Upper lobe of left lung (tissue), 6 donors: ENCODE measurements at regions not wholly inside any gene's neighbourhood (a gene's known extent, or its start where the extent isn't known, plus 50 kb on each side); places are given as distances from the start of the nearest gene placed in this dataset.
A peak's percentile ranks its signal among the peaks of the same experiment; 100 is the strongest.

Experiments used
- ATAC-seq, 2 donors: fragments of 200-7000 bp; cut with Tn5 transposase; one replicate each; pipeline ENCODE4 v1.9.1; 2022; ENCODE audit warnings: mild to moderate bottlenecking in 2 of 2, moderate library complexity in 2 of 2; ENCODE audit not compliant: low FRiP score in 2 of 2
- DNase-seq, 2 donors: peaks; one replicate each; pipeline ENCODE4 v3.0.0-alpha.2; 2019 to 2020
- H3K27ac ChIP-seq, 4 donors: fragments of 200-600 bp; sonication (generic); one replicate each; pipeline ENCODE4 v1.5.1; 2016 to 2019
- H3K27me3 ChIP-seq, 4 donors: fragments of 200-600 bp; sonication (generic); one replicate each; pipeline ENCODE4 v1.5.1; 2017 to 2019
- H3K36me3 ChIP-seq, 4 donors: fragments of 200-600 bp; sonication (generic); one replicate each; pipeline ENCODE4 v1.5.1; 2016 to 2019
- H3K4me1 ChIP-seq, 4 donors: fragments of 200-600 bp; sonication (generic); one replicate each; pipeline ENCODE4 v1.5.1; 2018 to 2019
- H3K4me3 ChIP-seq, 4 donors: fragments of 200-600 bp; sonication (generic); one replicate each; pipeline ENCODE4 v1.5.1; 2017 to 2019; ENCODE audit warnings: mild to moderate bottlenecking in 2 of 4, moderate library complexity in 1 of 4
- H3K9me3 ChIP-seq, 4 donors: fragments of 200-600 bp; sonication (generic); one replicate each; pipeline ENCODE4 v1.5.1; 2018 to 2019
- EP300 ChIP-seq, 4 donors: sonication (generic); formaldehyde crosslinking; IDR thresholded peaks; one replicate each; pipeline ENCODE4 v1.5.1; 2017; ENCODE audit warnings: antibody characterized with exemption in 4 of 4, control low read depth in 2 of 4
- POLR2A ChIP-seq, 4 donors: fragments of 450-650 bp; IDR thresholded peaks; one replicate each; pipeline ENCODE4 v1.5.1; 2016 to 2017; ENCODE audit warnings: antibody characterized with exemption in 4 of 4, mild to moderate bottlenecking in 2 of 4
- POLR2AphosphoS5 ChIP-seq, 2 donors: sonication (generic); formaldehyde crosslinking; IDR thresholded peaks; one replicate each; pipeline ENCODE4 v1.5.1; 2017; ENCODE audit warnings: antibody characterized with exemption in 2 of 2
- WGBS, 2 donors: methylation state at CpG; one replicate each; pipeline ENCODE4 v1.1.5; 2017 to 2018; 5-methylcytosine and 5-hydroxymethylcytosine counted together
- TF ChIP-seq, protein P1 (sequence below), 6 experiments: fragments of 450-650 bp in 4 of 6; fragments of 200-600 bp in 2 of 6; sonication (generic) in 2 of 6; IDR thresholded peaks; one replicate each; pipeline ENCODE4 v1.5.1; 2016 to 2019; ENCODE audit warnings: antibody characterized with exemption in 6 of 6
- donor health status: DM: no; HTN: no; CAD: no; lungs with moderate emphysema.
- donor health status: DM: no; HTN: yes; CAD: no; lungs with severe emphysema.

- Histone ChIP-seq H3K4me3 (no peak overlapping the region), H3K27me3 (no peaks in the 10 kb centered on the region), H3K4me1 (peaks cover 0 to 15% (median 3%) of the 10 kb centered on the region in 4 donors), H3K27ac (peak overlapping the region in 3 of 4 donors; percentile 17 to 26 (median 22)), H3K36me3 (no peaks in the 10 kb centered on the region), H3K9me3 (peaks cover 0 to 7% (median 0%) of the 10 kb centered on the region in 4 donors)
- ATAC-seq (peak in 1 of 2 donors; percentile 32), DNase-seq (no peak)
- TF ChIP-seq, protein P1, sequence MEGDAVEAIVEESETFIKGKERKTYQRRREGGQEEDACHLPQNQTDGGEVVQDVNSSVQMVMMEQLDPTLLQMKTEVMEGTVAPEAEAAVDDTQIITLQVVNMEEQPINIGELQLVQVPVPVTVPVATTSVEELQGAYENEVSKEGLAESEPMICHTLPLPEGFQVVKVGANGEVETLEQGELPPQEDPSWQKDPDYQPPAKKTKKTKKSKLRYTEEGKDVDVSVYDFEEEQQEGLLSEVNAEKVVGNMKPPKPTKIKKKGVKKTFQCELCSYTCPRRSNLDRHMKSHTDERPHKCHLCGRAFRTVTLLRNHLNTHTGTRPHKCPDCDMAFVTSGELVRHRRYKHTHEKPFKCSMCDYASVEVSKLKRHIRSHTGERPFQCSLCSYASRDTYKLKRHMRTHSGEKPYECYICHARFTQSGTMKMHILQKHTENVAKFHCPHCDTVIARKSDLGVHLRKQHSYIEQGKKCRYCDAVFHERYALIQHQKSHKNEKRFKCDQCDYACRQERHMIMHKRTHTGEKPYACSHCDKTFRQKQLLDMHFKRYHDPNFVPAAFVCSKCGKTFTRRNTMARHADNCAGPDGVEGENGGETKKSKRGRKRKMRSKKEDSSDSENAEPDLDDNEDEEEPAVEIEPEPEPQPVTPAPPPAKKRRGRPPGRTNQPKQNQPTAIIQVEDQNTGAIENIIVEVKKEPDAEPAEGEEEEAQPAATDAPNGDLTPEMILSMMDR (IDR thresholded peaks at IDR 0.05) = no peak
- TF ChIP-seq EP300 (IDR thresholded peaks at IDR 0.05) = peak in 1 of 4 donors; percentile 2
- TF ChIP-seq POLR2AphosphoS5 (IDR thresholded peaks at IDR 0.05) = no peak
- no peak for TF ChIP-seq POLR2A (IDR thresholded peaks at IDR 0.05)
- WGBS, 2 donors = 60 to 62% methylated on average over 9 of the region's 9 CpGs
These were observed 95.8 kb upstream of the FOXA2 start for GRCh38 chr20:22680031-22680740.

DNA sequence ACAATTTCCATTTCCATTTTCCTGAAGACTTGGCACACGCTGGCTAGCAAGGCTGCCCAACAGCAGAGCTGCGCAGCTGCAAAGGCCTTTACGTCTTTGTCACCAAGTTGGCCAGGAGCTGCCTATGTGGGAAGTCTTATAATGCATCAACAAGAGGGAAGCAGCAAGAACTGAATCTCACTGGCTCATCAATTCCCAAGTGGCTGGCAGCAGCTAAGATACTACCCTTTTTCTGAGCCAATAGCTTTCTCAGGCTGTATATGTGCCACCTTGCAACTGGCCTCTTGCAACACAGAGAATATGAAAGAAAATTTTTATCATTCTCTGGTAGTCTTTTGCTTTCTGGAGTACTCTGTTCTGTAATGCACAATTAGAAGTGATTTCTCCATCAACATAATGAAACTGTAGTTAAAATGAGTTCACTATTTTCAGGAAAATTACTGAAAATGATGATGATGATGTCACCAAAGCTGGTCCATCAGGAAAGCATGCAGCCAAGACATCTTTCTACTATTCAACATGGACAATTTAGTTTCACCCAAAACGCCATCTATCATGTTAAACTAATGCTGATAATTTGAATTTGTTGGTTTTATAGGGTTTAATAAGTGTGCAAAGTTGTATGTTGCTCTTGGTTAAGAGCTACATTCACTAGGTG is 97.3 kb upstream of the FOXA2 start:
- Histone ChIP-seq H3K36me3 (no peaks in the 10 kb centered on the region), H3K27me3 (no peaks in the 10 kb centered on the region), H3K27ac (no peak overlapping the region), H3K4me3 (no peak overlapping the region), H3K9me3 (peaks cover 0 to 7% (median 0%) of the 10 kb centered on the region in 4 donors), H3K4me1 (peaks cover 0 to 27% (median 8%) of the 10 kb centered on the region in 4 donors)
- ATAC-seq (no peak), DNase-seq (no peak)
- WGBS, 2 donors = 83 to 93% methylated on average over 4 of the region's 4 CpGs
- TF ChIP-seq POLR2A (IDR thresholded peaks at IDR 0.05) (no peak), EP300 (IDR thresholded peaks at IDR 0.05) (no peak), POLR2AphosphoS5 (IDR thresholded peaks at IDR 0.05) (no peak)
- TF ChIP-seq, protein P1 (IDR thresholded peaks at IDR 0.05) = no peak

DNA sequence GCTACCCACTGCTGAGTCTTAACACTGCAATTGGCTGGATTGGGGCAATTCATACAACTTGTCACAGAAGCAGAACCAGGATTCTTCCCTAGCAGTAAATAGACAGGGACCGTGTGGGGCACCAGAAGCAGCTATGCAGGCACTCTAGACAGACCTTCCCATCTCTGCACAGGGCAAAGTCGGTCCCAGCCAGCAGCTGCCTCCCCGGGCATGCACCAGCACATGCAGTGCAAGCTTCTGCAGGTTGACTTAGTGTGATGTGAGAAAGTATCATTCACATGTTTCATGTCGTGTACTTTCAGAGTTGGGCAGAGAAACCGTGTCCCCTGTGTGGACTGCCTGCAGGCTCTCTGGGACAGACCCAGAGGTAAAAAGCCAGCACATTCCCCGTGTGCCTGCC is 98.0 kb upstream of the FOXA2 start:
- H3K4me1 ChIP-seq = peaks cover 0 to 27% (median 8%) of the 10 kb centered on the region in 4 donors
- DNase-seq (peak in 1 of 2 donors; percentile 33), ATAC-seq (no peak)
- no peaks in the 10 kb centered on the region for H3K27me3 ChIP-seq
- peaks cover 0 to 7% (median 0%) of the 10 kb centered on the region in 4 donors for H3K9me3 ChIP-seq
- no peak overlapping the region for H3K27ac ChIP-seq
- TF ChIP-seq POLR2A (IDR thresholded peaks at IDR 0.05) (no peak), POLR2AphosphoS5 (IDR thresholded peaks at IDR 0.05) (no peak), EP300 (IDR thresholded peaks at IDR 0.05) (no peak)
- TF ChIP-seq, protein P1 (IDR thresholded peaks at IDR 0.05) = no peak
- 62 to 90% methylated on average over 4 to 6 of the region's 6 CpGs for WGBS, 2 donors
- no peaks in the 10 kb centered on the region for H3K36me3 ChIP-seq
- H3K4me3 ChIP-seq = no peak overlapping the region

- TF ChIP-seq POLR2AphosphoS5 (IDR thresholded peaks at IDR 0.05) = no peak
- TF ChIP-seq, protein P1 (IDR thresholded peaks at IDR 0.05) = peak; percentile 78 to 90 (median 86)
- Histone ChIP-seq H3K27me3 (no peaks in the 10 kb centered on the region), H3K36me3 (no peaks in the 10 kb centered on the region), H3K4me3 (no peak overlapping the region), H3K27ac (peak overlapping the region in 2 of 4 donors; percentile 44 to 55), H3K9me3 (no peaks in the 10 kb centered on the region), H3K4me1 (peaks cover 0 to 34% (median 8%) of the 10 kb centered on the region in 4 donors)
- peak in 1 of 2 donors; percentile 72 for DNase-seq
- 25 to 50% methylated on average over 6 to 12 of the region's 12 CpGs for WGBS, 2 donors
- ATAC-seq = peak; percentile 76 to 87
These were observed 99.8 kb upstream of the FOXA2 start for GRCh38 chr20:22684072-22684762.
